NT2/D1 (cell line): ENCODE measurements at regions not wholly inside any gene's neighbourhood (a gene's known extent, or its start where the extent isn't known, plus 50 kb on each side); places are given as distances from the start of the nearest gene placed in this dataset.

Experiments
- SUZ12 ChIP-seq: IDR thresholded peaks from 2 replicates; pipeline ENCODE4 v1.6.1; 2011; ENCODE audit not compliant: insufficient read length, insufficient read depth; ENCODE audit errors: extremely low read depth
- ZNF274 ChIP-seq: IDR thresholded peaks from 2 replicates; pipeline ENCODE4 v1.6.1; 2011; ENCODE audit warnings: mild to moderate bottlenecking, low read depth, low read length

- TF ChIP-seq ZNF274 (no peak), SUZ12 (no peak)
These were observed 83.1 kb upstream of the SLC24A3 start for GRCh38 chr20:19129306-19129705.
